ENCODE measurements at regions not wholly inside any gene's neighbourhood (a gene's known extent, or its start where the extent isn't known, plus 50 kb on each side); places are given as distances from the start of the nearest gene placed in this dataset.
A peak's percentile ranks its signal among the peaks of the same experiment; 100 is the strongest.

DNA sequence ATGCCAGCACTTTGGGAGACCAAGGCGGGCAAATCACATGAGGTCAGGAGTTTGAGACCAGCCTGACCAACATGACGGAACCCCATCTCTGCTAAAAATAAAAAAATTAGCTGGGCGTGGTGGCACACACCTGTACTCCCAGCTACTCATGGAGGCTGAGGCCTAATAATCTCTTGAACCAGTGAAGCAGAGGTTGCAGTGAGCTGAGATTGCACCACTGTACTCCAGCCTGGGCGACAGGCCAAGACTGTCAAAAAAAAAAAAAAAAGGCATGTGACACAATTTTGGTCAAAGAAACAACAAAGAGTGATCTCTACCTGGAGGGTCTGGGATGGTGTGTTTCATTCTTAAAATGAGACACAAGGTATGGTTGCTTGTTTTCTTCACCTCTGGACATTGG is 188.2 kb upstream of the HS3ST1 start:
- WGBS: 94% methylated on average over 4 of the region's 4 CpGs

DNA sequence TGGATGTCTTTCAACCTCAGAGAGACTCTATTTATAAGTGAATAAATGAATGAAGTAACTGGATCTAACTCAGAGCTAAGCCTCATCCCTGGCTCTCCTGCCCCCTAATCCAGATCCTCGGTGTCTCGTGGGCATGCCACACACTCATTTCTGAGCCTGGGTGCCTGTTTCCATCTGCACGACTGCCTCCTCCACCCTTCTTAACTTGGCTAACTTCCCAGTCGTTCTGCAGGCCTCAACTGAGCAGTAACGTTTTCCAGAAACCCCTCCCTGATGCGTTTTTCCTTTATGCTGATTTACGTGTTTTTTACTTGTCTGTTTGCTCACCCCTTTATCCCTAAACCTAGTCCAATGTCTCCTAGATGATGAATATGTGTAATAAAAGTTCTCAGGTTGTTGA is 186.9 kb upstream of the HS3ST1 start:
- H3K4me1 ChIP-seq (replicated peaks): no peaks in the 10 kb centered on the region
- WGBS: 42% methylated on average over 7 of the region's 7 CpGs
- H3K9me3 ChIP-seq: no peaks in the 10 kb centered on the region
- H3K4me3 ChIP-seq: no peak overlapping the region
- DNase-seq (ENCODE audit: low spot score): no peak
- TF ChIP-seq POLR2A (IDR thresholded peaks at IDR 0.05) (no peak), POLR2AphosphoS5 (IDR thresholded peaks at IDR 0.05) (no peak)
- TF ChIP-seq, protein P1, sequence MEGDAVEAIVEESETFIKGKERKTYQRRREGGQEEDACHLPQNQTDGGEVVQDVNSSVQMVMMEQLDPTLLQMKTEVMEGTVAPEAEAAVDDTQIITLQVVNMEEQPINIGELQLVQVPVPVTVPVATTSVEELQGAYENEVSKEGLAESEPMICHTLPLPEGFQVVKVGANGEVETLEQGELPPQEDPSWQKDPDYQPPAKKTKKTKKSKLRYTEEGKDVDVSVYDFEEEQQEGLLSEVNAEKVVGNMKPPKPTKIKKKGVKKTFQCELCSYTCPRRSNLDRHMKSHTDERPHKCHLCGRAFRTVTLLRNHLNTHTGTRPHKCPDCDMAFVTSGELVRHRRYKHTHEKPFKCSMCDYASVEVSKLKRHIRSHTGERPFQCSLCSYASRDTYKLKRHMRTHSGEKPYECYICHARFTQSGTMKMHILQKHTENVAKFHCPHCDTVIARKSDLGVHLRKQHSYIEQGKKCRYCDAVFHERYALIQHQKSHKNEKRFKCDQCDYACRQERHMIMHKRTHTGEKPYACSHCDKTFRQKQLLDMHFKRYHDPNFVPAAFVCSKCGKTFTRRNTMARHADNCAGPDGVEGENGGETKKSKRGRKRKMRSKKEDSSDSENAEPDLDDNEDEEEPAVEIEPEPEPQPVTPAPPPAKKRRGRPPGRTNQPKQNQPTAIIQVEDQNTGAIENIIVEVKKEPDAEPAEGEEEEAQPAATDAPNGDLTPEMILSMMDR (IDR thresholded peaks at IDR 0.05): no peak
- H3K27ac ChIP-seq: no peak overlapping the region
- no peaks in the 10 kb centered on the region for H3K27me3 ChIP-seq (replicated peaks; ENCODE audit: insufficient read depth)
- intact Hi-C loops (cut with DNase I): no loop called here
- no peaks in the 10 kb centered on the region for H3K36me3 ChIP-seq

More for the DNA sequence above, 188.2 kb upstream of the HS3ST1 start:
- TF ChIP-seq POLR2AphosphoS5 (IDR thresholded peaks at IDR 0.05) (no peak), POLR2A (IDR thresholded peaks at IDR 0.05) (no peak)
- TF ChIP-seq, protein P1 (IDR thresholded peaks at IDR 0.05): no peak
- Histone ChIP-seq H3K9me3 (no peaks in the 10 kb centered on the region), H3K4me1 (replicated peaks) (no peaks in the 10 kb centered on the region), H3K4me3 (no peak overlapping the region), H3K27me3 (replicated peaks; ENCODE audit: insufficient read depth) (no peaks in the 10 kb centered on the region), H3K36me3 (no peaks in the 10 kb centered on the region), H3K27ac (no peak overlapping the region)
- intact Hi-C loops (cut with DNase I): no loop called here
- no peak for DNase-seq (ENCODE audit: low spot score)

DNA sequence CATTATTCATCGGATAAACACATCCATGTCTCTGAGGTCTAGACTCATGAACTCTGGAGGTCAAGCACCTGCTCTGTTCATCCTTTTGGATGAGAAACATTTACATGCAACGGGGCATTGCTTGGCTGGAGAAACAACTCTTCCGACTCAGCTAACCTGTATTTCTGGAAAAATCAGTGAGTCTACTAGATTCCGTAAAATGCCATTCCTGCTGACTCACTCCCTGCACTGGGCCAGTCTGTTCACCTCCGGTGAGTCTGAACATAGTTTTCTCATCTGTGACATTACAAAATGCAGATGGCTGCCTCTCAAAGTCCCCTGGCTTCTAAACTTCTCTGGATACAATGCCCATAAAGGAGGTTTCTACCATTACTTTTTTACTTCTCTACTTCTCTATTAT is 185.7 kb upstream of the HS3ST1 start:
- WGBS: 53% methylated on average over 5 of the region's 5 CpGs
- DNase-seq (ENCODE audit: low spot score): peak; percentile 33
- intact Hi-C loops (cut with DNase I): no loop called here
- Histone ChIP-seq H3K27me3 (replicated peaks; ENCODE audit: insufficient read depth) (no peaks in the 10 kb centered on the region), H3K4me3 (no peak overlapping the region), H3K36me3 (no peaks in the 10 kb centered on the region), H3K9me3 (no peaks in the 10 kb centered on the region), H3K27ac (no peak overlapping the region), H3K4me1 (replicated peaks) (no peaks in the 10 kb centered on the region)
- peak; percentile 55 for TF ChIP-seq POLR2AphosphoS5 (IDR thresholded peaks at IDR 0.05)
- TF ChIP-seq POLR2A (IDR thresholded peaks at IDR 0.05): no peak

DNA sequence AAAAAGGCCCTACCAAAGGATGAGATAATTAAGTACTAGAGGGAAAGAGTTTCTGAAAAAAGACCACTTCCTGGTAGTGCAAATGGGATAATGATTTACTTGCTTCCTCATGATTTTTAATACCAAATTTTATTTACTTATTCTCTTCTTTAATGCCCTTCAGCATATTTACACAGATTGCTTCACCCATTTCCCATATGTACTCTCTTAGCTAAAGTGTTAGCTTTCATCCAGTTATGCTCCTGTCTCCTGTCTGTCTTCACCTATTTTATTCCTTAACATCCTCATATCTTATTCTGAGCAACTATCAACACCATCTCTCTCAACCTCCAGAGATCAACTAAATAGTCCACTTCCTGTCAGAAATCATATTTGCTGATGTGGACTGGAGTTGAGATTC is 183.2 kb upstream of the HS3ST1 start:
- no peak for TF ChIP-seq POLR2A (IDR thresholded peaks at IDR 0.05)
- TF ChIP-seq, protein P1 (IDR thresholded peaks at IDR 0.05): no peak
- TF ChIP-seq POLR2AphosphoS5 (IDR thresholded peaks at IDR 0.05): peak; percentile 13
- no peak for DNase-seq (ENCODE audit: low spot score)
- H3K27ac ChIP-seq: no peak overlapping the region
- H3K4me1 ChIP-seq (replicated peaks): no peaks in the 10 kb centered on the region
- no peak overlapping the region for H3K4me3 ChIP-seq
- no peaks in the 10 kb centered on the region for H3K27me3 ChIP-seq (replicated peaks; ENCODE audit: insufficient read depth)
- H3K9me3 ChIP-seq: no peaks in the 10 kb centered on the region
- intact Hi-C loops (cut with DNase I): no loop called here
- H3K36me3 ChIP-seq: no peaks in the 10 kb centered on the region

DNA sequence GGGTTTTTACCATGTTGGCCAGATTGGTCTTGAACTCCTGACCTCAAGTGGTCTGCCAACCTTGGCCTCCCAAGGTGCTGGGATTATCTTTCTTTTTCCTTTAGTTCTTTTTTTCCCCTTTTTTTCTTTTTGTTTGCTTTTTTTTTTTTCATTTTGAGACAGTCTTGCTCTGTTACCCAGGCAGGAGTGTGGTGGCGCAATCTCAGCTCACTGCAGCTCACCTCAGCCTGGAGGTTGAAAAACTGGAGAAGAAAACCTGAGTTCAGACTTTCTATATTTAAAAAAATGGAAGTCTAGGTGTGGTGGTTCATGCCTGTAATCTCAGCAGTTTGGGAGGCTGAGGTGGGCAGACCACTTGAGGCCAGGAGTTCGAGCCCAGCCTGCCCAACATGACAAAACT is 181.1 kb upstream of the HS3ST1 start:
- 93% methylated on average over 2 of the region's 2 CpGs for WGBS
- no peak overlapping the region for H3K27ac ChIP-seq

More for the DNA sequence above, 181.1 kb upstream of the HS3ST1 start:
- no peak for DNase-seq (ENCODE audit: low spot score)
- no peaks in the 10 kb centered on the region for H3K27me3 ChIP-seq (replicated peaks; ENCODE audit: insufficient read depth)
- H3K4me1 ChIP-seq (replicated peaks): no peaks in the 10 kb centered on the region
- TF ChIP-seq POLR2AphosphoS5 (IDR thresholded peaks at IDR 0.05) (no peak), POLR2A (IDR thresholded peaks at IDR 0.05) (no peak)
- TF ChIP-seq, protein P1 (IDR thresholded peaks at IDR 0.05): no peak
- no peaks in the 10 kb centered on the region for H3K36me3 ChIP-seq
- H3K9me3 ChIP-seq: no peaks in the 10 kb centered on the region
- intact Hi-C loops (cut with DNase I): no loop called here
- no peak overlapping the region for H3K4me3 ChIP-seq
